Lower lobe of right lung (tissue), 2 donors: ENCODE measurements at regions not wholly inside any gene's neighbourhood (a gene's known extent, or its start where the extent isn't known, plus 50 kb on each side); places are given as distances from the start of the nearest gene placed in this dataset.

Experiments used
- ATAC-seq, 2 donors: fragments of 200-7000 bp; cut with Tn5 transposase; one replicate each; pipeline ENCODE4 v1.9.1; 2020 to 2022; ENCODE audit warnings: mild to moderate bottlenecking in 2 of 2, moderate library complexity in 2 of 2
- DNase-seq: peaks from one replicate; pipeline ENCODE4 v3.0.0-alpha.2; 2020
- H3K27ac ChIP-seq: fragments of 200-600 bp; one replicate; pipeline ENCODE4 v1.8.0; 2022
- H3K27me3 ChIP-seq: fragments of 200-600 bp; one replicate; pipeline ENCODE4 v1.8.0; 2022; ENCODE audit warnings: low read depth
- H3K36me3 ChIP-seq: fragments of 200-600 bp; one replicate; pipeline ENCODE4 v1.8.0; 2022; ENCODE audit warnings: mild to moderate bottlenecking
- H3K4me1 ChIP-seq: fragments of 200-600 bp; one replicate; pipeline ENCODE4 v1.8.0; 2022
- H3K4me3 ChIP-seq: fragments of 200-600 bp; one replicate; pipeline ENCODE4 v1.8.0; 2022; ENCODE audit warnings: mild to moderate bottlenecking
- H3K9me3 ChIP-seq: fragments of 200-600 bp; one replicate; pipeline ENCODE4 v1.8.0; 2022
- CTCF ChIP-seq: fragments of 200-600 bp; IDR thresholded peaks from one replicate; pipeline ENCODE4 v1.8.0; 2022; ENCODE audit warnings: antibody characterized with exemption, mild to moderate bottlenecking
- intact Hi-C: fragments of 100-400 bp; cut with DNase I; formaldehyde crosslinking; loops from one replicate; pipeline ENCODE4 v1.11.0; 2022
- donor health status: DM: no; HTN: yes; CAD: no; lungs with severe emphysema.

GRCh38 chr12:93016752-93017350, 87.8 kb upstream of the EEA1 start:
- no peak overlapping the region for H3K27ac ChIP-seq

GRCh38 chr12:93018610-93019009, 89.5 kb upstream of the EEA1 start:
- no peak for DNase-seq
- H3K27ac ChIP-seq = no peak overlapping the region
- intact Hi-C loops = no loop called here

More at GRCh38 chr12:93016752-93017350, 87.8 kb upstream of the EEA1 start:
- DNase-seq = no peak
- TF ChIP-seq CTCF = no peak
- no peaks in the 10 kb centered on the region for H3K27me3 ChIP-seq
- ATAC-seq = no peak
- no peaks in the 10 kb centered on the region for H3K4me1 ChIP-seq
- no peaks in the 10 kb centered on the region for H3K9me3 ChIP-seq
- no peaks in the 10 kb centered on the region for H3K36me3 ChIP-seq
- intact Hi-C loops = no loop called here
- no peak overlapping the region for H3K4me3 ChIP-seq

GRCh38 chr12:93019212-93019927, 90.3 kb upstream of the EEA1 start:
- Histone ChIP-seq H3K4me3 (no peak overlapping the region), H3K4me1 (no peaks in the 10 kb centered on the region), H3K27me3 (no peaks in the 10 kb centered on the region), H3K27ac (no peak overlapping the region), H3K36me3 (no peaks in the 10 kb centered on the region), H3K9me3 (no peaks in the 10 kb centered on the region)
- DNase-seq = no peak
- intact Hi-C loops = no loop called here
- ATAC-seq = no peak
- no peak for TF ChIP-seq CTCF

More at GRCh38 chr12:93018610-93019009, 89.5 kb upstream of the EEA1 start:
- H3K27me3 ChIP-seq = no peaks in the 10 kb centered on the region
- H3K36me3 ChIP-seq = no peaks in the 10 kb centered on the region
- H3K4me1 ChIP-seq = no peaks in the 10 kb centered on the region
- no peak for TF ChIP-seq CTCF
- H3K4me3 ChIP-seq = no peak overlapping the region
- no peaks in the 10 kb centered on the region for H3K9me3 ChIP-seq
- ATAC-seq = no peak

DNA sequence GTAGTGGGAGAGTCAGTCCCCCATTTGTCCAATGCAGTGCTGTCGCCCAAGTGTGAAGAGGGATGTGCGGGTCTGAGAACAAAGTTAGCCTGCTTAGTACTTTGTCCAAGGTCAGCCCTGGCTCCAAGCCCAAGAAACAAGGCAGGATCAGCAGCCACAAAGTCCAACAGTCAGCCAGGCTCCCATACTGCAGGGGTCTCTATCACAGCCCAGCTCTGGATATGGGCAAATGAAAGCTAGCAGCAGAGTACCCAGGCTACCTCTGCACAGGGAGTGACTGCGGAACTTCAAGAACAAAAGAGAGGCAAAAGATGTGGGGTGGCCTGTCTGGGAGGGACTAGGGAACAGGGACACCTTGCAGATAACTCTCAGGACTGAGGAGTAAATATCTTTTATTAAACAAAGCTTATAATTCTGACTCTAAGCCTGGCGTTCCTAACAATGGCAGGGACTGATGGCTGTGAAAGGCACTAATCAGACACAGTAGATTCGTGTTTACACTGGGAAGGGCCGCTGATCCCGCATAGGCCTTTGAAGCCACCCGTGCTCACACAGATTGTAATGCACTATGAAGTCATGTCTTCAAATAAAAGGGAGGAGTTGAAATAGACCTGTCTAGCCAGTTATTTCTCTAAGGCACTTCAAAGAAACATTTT, 91.0 kb upstream of the EEA1 start:
- DNase-seq = no peak
- H3K9me3 ChIP-seq = no peaks in the 10 kb centered on the region
- H3K36me3 ChIP-seq = no peaks in the 10 kb centered on the region
- H3K27ac ChIP-seq = no peak overlapping the region
- ATAC-seq = peak; percentile 81 to 87
- no peaks in the 10 kb centered on the region for H3K27me3 ChIP-seq
- no peaks in the 10 kb centered on the region for H3K4me1 ChIP-seq
- H3K4me3 ChIP-seq = no peak overlapping the region
- intact Hi-C loops = no loop called here
- TF ChIP-seq CTCF = no peak

- peak in 1 of 2 donors; percentile 25 for ATAC-seq
- no peak for TF ChIP-seq CTCF
- H3K4me3 ChIP-seq = no peak overlapping the region
- DNase-seq = no peak
- no peaks in the 10 kb centered on the region for H3K36me3 ChIP-seq
- no peaks in the 10 kb centered on the region for H3K27me3 ChIP-seq
- no peak overlapping the region for H3K27ac ChIP-seq
- H3K4me1 ChIP-seq = no peaks in the 10 kb centered on the region
- intact Hi-C loops = no loop called here
- H3K9me3 ChIP-seq = no peaks in the 10 kb centered on the region
Measured at GRCh38 chr12:93020631-93021597, 91.8 kb upstream of the EEA1 start.
